Transverse colon (tissue), 3 donors: ENCODE measurements at regions not wholly inside any gene's neighbourhood (a gene's known extent, or its start where the extent isn't known, plus 50 kb on each side); places are given as distances from the start of the nearest gene placed in this dataset.

Source experiments
- POLR2A ChIP-seq: fragments of 450-650 bp; IDR thresholded peaks from one replicate; pipeline ENCODE4 v1.6.1; 2016; ENCODE audit warnings: antibody characterized with exemption, mild to moderate bottlenecking, moderate library complexity
- TF ChIP-seq, protein P1 (sequence below), 5 experiments: fragments of 200-600 bp in 3 of 5; fragments of 450-650 bp in 2 of 5; sonication (generic) in 3 of 5; IDR thresholded peaks; 1 replicate in 2 of 5; 2 replicates in 3 of 5; pipeline ENCODE4 v1.5.1; 2016 to 2017; ENCODE audit warnings: antibody characterized with exemption in 5 of 5, inconsistent platforms in 3 of 5, mild to moderate bottlenecking in 2 of 5, moderate library complexity in 1 of 5

GRCh38 chr2:168304024-168304681 lies 56.8 kb upstream of the STK39 start:
- TF ChIP-seq POLR2A: no peak
- TF ChIP-seq, protein P1, sequence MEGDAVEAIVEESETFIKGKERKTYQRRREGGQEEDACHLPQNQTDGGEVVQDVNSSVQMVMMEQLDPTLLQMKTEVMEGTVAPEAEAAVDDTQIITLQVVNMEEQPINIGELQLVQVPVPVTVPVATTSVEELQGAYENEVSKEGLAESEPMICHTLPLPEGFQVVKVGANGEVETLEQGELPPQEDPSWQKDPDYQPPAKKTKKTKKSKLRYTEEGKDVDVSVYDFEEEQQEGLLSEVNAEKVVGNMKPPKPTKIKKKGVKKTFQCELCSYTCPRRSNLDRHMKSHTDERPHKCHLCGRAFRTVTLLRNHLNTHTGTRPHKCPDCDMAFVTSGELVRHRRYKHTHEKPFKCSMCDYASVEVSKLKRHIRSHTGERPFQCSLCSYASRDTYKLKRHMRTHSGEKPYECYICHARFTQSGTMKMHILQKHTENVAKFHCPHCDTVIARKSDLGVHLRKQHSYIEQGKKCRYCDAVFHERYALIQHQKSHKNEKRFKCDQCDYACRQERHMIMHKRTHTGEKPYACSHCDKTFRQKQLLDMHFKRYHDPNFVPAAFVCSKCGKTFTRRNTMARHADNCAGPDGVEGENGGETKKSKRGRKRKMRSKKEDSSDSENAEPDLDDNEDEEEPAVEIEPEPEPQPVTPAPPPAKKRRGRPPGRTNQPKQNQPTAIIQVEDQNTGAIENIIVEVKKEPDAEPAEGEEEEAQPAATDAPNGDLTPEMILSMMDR (IDR thresholded peaks at IDR 0.05): no peak
